T-helper 1 cell treated with Interleukin-12 subunit alpha and Interleukin-12 subunit beta and Interleukin-4 antibody, amounts not matched to agents 30 μg/mL and 1 μg/mL, for 36 hours (primary cell): ENCODE measurements at regions not wholly inside any gene's neighbourhood (a gene's known extent, or its start where the extent isn't known, plus 50 kb on each side); places are given as distances from the start of the nearest gene placed in this dataset.

Source experiments
- H3K27ac Mint-ChIP-seq: one replicate; pipeline ENCODE4 v1.8.0; 2021; ENCODE audit warnings: mild to moderate bottlenecking, mixed read lengths
- H3K27me3 Mint-ChIP-seq: one replicate; pipeline ENCODE4 v1.8.0; 2021; ENCODE audit warnings: low read depth, mixed read lengths
- H3K36me3 Mint-ChIP-seq: one replicate; pipeline ENCODE4 v1.8.0; 2021; ENCODE audit warnings: low read depth, mixed read lengths
- H3K4me1 Mint-ChIP-seq: one replicate; pipeline ENCODE4 v1.8.0; 2021; ENCODE audit warnings: low read depth, mixed read lengths
- H3K4me3 Mint-ChIP-seq: one replicate; pipeline ENCODE4 v1.8.0; 2021; ENCODE audit warnings: mild to moderate bottlenecking, moderate library complexity, mixed read lengths
- H3K9me3 Mint-ChIP-seq: one replicate; pipeline ENCODE4 v1.8.0; 2021; ENCODE audit warnings: mixed read lengths

GRCh38 chr4:65193985-65194384, 476.3 kb downstream of the EPHA5 start:
- no peaks in the 10 kb centered on the region for H3K9me3 Mint-ChIP-seq
- no peak overlapping the region for H3K4me3 Mint-ChIP-seq
- H3K27me3 Mint-ChIP-seq: no peaks in the 10 kb centered on the region
- H3K36me3 Mint-ChIP-seq: no peaks in the 10 kb centered on the region
- H3K4me1 Mint-ChIP-seq: no peaks in the 10 kb centered on the region
- no peak overlapping the region for H3K27ac Mint-ChIP-seq

GRCh38 chr4:65190780-65191179, 479.5 kb downstream of the EPHA5 start:
- H3K27me3 Mint-ChIP-seq: no peaks in the 10 kb centered on the region
- no peaks in the 10 kb centered on the region for H3K9me3 Mint-ChIP-seq
- no peak overlapping the region for H3K27ac Mint-ChIP-seq
- no peaks in the 10 kb centered on the region for H3K4me1 Mint-ChIP-seq
- no peak overlapping the region for H3K4me3 Mint-ChIP-seq
- H3K36me3 Mint-ChIP-seq: no peaks in the 10 kb centered on the region

- H3K9me3 Mint-ChIP-seq: peaks cover 11% of the 10 kb centered on the region
- no peaks in the 10 kb centered on the region for H3K36me3 Mint-ChIP-seq
- no peak overlapping the region for H3K4me3 Mint-ChIP-seq
- no peak overlapping the region for H3K27ac Mint-ChIP-seq
- no peaks in the 10 kb centered on the region for H3K27me3 Mint-ChIP-seq
- H3K4me1 Mint-ChIP-seq: no peaks in the 10 kb centered on the region
These were observed 494.7 kb downstream of the EPHA5 start for GRCh38 chr4:65175585-65175984.

GRCh38 chr4:65170768-65171514, 499.3 kb downstream of the EPHA5 start:
- H3K9me3 Mint-ChIP-seq: peaks cover 13% of the 10 kb centered on the region
- H3K27ac Mint-ChIP-seq: no peak overlapping the region
- no peak overlapping the region for H3K4me3 Mint-ChIP-seq
- H3K4me1 Mint-ChIP-seq: no peaks in the 10 kb centered on the region
- H3K36me3 Mint-ChIP-seq: no peaks in the 10 kb centered on the region
- H3K27me3 Mint-ChIP-seq: no peaks in the 10 kb centered on the region

- Mint-ChIP-seq H3K9me3 (peaks cover 3% of the 10 kb centered on the region), H3K27me3 (no peaks in the 10 kb centered on the region), H3K4me3 (no peak overlapping the region), H3K27ac (no peak overlapping the region), H3K4me1 (no peaks in the 10 kb centered on the region), H3K36me3 (no peaks in the 10 kb centered on the region)
These were observed 502.6 kb downstream of the EPHA5 start for GRCh38 chr4:65167719-65168118.

GRCh38 chr4:65152205-65152604, 518.1 kb downstream of the EPHA5 start:
- Mint-ChIP-seq H3K4me1 (no peaks in the 10 kb centered on the region), H3K27me3 (no peaks in the 10 kb centered on the region), H3K36me3 (no peaks in the 10 kb centered on the region), H3K4me3 (no peak overlapping the region), H3K9me3 (peaks cover 5% of the 10 kb centered on the region), H3K27ac (no peak overlapping the region)

- H3K36me3 Mint-ChIP-seq: no peaks in the 10 kb centered on the region
These were observed 530.3 kb downstream of the EPHA5 start for GRCh38 chr4:65139998-65140397.

GRCh38 chr4:65126200-65126599, 544.1 kb downstream of the EPHA5 start:
- Mint-ChIP-seq H3K9me3 (no peaks in the 10 kb centered on the region), H3K27ac (no peak overlapping the region), H3K36me3 (no peaks in the 10 kb centered on the region), H3K27me3 (no peaks in the 10 kb centered on the region), H3K4me1 (no peaks in the 10 kb centered on the region), H3K4me3 (no peak overlapping the region)

More at GRCh38 chr4:65139998-65140397, 530.3 kb downstream of the EPHA5 start:
- Mint-ChIP-seq H3K9me3 (peaks cover 40% of the 10 kb centered on the region), H3K27ac (no peak overlapping the region), H3K4me3 (no peak overlapping the region), H3K27me3 (no peaks in the 10 kb centered on the region), H3K4me1 (no peaks in the 10 kb centered on the region)

- Mint-ChIP-seq H3K9me3 (peaks cover 5% of the 10 kb centered on the region), H3K4me1 (no peaks in the 10 kb centered on the region), H3K27me3 (no peaks in the 10 kb centered on the region), H3K27ac (no peak overlapping the region), H3K4me3 (no peak overlapping the region), H3K36me3 (no peaks in the 10 kb centered on the region)
These were observed 550.0 kb downstream of the EPHA5 start for GRCh38 chr4:65120287-65120686.

GRCh38 chr4:65102419-65102818, 567.9 kb downstream of the EPHA5 start:
- H3K9me3 Mint-ChIP-seq: peaks cover 2% of the 10 kb centered on the region
- H3K36me3 Mint-ChIP-seq: no peaks in the 10 kb centered on the region
- no peak overlapping the region for H3K4me3 Mint-ChIP-seq
- no peaks in the 10 kb centered on the region for H3K4me1 Mint-ChIP-seq
- no peak overlapping the region for H3K27ac Mint-ChIP-seq
- no peaks in the 10 kb centered on the region for H3K27me3 Mint-ChIP-seq

- Mint-ChIP-seq H3K27me3 (no peaks in the 10 kb centered on the region), H3K4me3 (no peak overlapping the region), H3K27ac (no peak overlapping the region), H3K4me1 (no peaks in the 10 kb centered on the region), H3K9me3 (no peaks in the 10 kb centered on the region), H3K36me3 (no peaks in the 10 kb centered on the region)
These were observed 573.7 kb downstream of the EPHA5 start for GRCh38 chr4:65096630-65097029.

- H3K27ac Mint-ChIP-seq: no peak overlapping the region
- no peaks in the 10 kb centered on the region for H3K27me3 Mint-ChIP-seq
- H3K4me3 Mint-ChIP-seq: no peak overlapping the region
- H3K36me3 Mint-ChIP-seq: no peaks in the 10 kb centered on the region
- peaks cover 6% of the 10 kb centered on the region for H3K9me3 Mint-ChIP-seq
- no peaks in the 10 kb centered on the region for H3K4me1 Mint-ChIP-seq
These were observed 580.6 kb downstream of the EPHA5 start for GRCh38 chr4:65089666-65090065.

GRCh38 chr4:65083076-65083475, 587.2 kb downstream of the EPHA5 start:
- no peaks in the 10 kb centered on the region for H3K27me3 Mint-ChIP-seq
- no peak overlapping the region for H3K27ac Mint-ChIP-seq
- H3K4me1 Mint-ChIP-seq: no peaks in the 10 kb centered on the region
- no peaks in the 10 kb centered on the region for H3K36me3 Mint-ChIP-seq
- H3K9me3 Mint-ChIP-seq: peaks cover 10% of the 10 kb centered on the region
- H3K4me3 Mint-ChIP-seq: no peak overlapping the region

GRCh38 chr4:65071564-65071963, 598.7 kb downstream of the EPHA5 start:
- H3K36me3 Mint-ChIP-seq: no peaks in the 10 kb centered on the region
- H3K9me3 Mint-ChIP-seq: no peaks in the 10 kb centered on the region
- H3K27me3 Mint-ChIP-seq: no peaks in the 10 kb centered on the region
- H3K4me3 Mint-ChIP-seq: no peak overlapping the region
- H3K27ac Mint-ChIP-seq: no peak overlapping the region
- H3K4me1 Mint-ChIP-seq: no peaks in the 10 kb centered on the region

GRCh38 chr4:65069177-65069576, 601.1 kb downstream of the EPHA5 start:
- Mint-ChIP-seq H3K27me3 (no peaks in the 10 kb centered on the region), H3K4me3 (no peak overlapping the region), H3K27ac (no peak overlapping the region), H3K4me1 (no peaks in the 10 kb centered on the region), H3K9me3 (no peaks in the 10 kb centered on the region), H3K36me3 (no peaks in the 10 kb centered on the region)

- H3K4me3 Mint-ChIP-seq: no peak overlapping the region
- H3K27me3 Mint-ChIP-seq: no peaks in the 10 kb centered on the region
- H3K36me3 Mint-ChIP-seq: no peaks in the 10 kb centered on the region
- H3K9me3 Mint-ChIP-seq: peaks cover 3% of the 10 kb centered on the region
- no peaks in the 10 kb centered on the region for H3K4me1 Mint-ChIP-seq
- H3K27ac Mint-ChIP-seq: no peak overlapping the region
These were observed 604.2 kb downstream of the EPHA5 start for GRCh38 chr4:65066106-65066505.
